Spleen (tissue), 11 donors: ENCODE measurements at regions not wholly inside any gene's neighbourhood (a gene's known extent, or its start where the extent isn't known, plus 50 kb on each side); places are given as distances from the start of the nearest gene placed in this dataset.

ENCODE experiments used
- DNase-seq: peaks from one replicate; pipeline ENCODE4 v3.0.0-alpha.2; 2020
- H3K27ac ChIP-seq, 8 donors: fragments of 200-600 bp; sonication (generic) in 7 of 8; 1 replicate in 4 of 8; 2 replicates in 4 of 8; pipeline versions ENCODE4 v1.5.0 to v1.8.0; 2016 to 2021; ENCODE audit warnings: inconsistent platforms in 4 of 8, mild to moderate bottlenecking in 4 of 8, moderate library complexity in 1 of 8
- H3K27me3 ChIP-seq, 7 donors: fragments of 200-600 bp; sonication (generic) in 6 of 7; replicated peaks in 1 of 7; 1 replicate in 4 of 7; 2 replicates in 3 of 7; pipeline versions ENCODE4 v1.5.0 to v1.8.0; 2016 to 2021; ENCODE audit warnings: inconsistent platforms in 3 of 7, mild to moderate bottlenecking in 1 of 7
- H3K36me3 ChIP-seq, 6 donors: fragments of 200-600 bp; sonication (generic) in 5 of 6; 1 replicate in 4 of 6; 2 replicates in 2 of 6; pipeline versions ENCODE4 v1.5.0 to v1.8.0; 2016 to 2021; ENCODE audit warnings: inconsistent platforms in 2 of 6
- H3K4me1 ChIP-seq, 6 donors: fragments of 200-600 bp; sonication (generic) in 5 of 6; 1 replicate in 3 of 6; 2 replicates in 3 of 6; pipeline versions ENCODE4 v1.5.0 to v1.8.0; 2016 to 2021; ENCODE audit warnings: inconsistent platforms in 3 of 6
- H3K4me3 ChIP-seq, 8 donors: fragments of 200-600 bp; sonication (generic) in 7 of 8; 1 replicate in 4 of 8; 2 replicates in 4 of 8; pipeline versions ENCODE4 v1.5.0 to v1.8.0; 2016 to 2021; ENCODE audit warnings: inconsistent platforms in 4 of 8, mild to moderate bottlenecking in 4 of 8, moderate library complexity in 2 of 8
- H3K9me3 ChIP-seq, 8 donors: fragments of 200-600 bp; sonication (generic) in 7 of 8; 1 replicate in 4 of 8; 2 replicates in 4 of 8; pipeline versions ENCODE4 v1.5.0 to v1.8.0; 2016 to 2021; ENCODE audit warnings: inconsistent platforms in 4 of 8
- POLR2A ChIP-seq, 3 donors: fragments of 450-650 bp; IDR thresholded peaks; one replicate each; pipeline ENCODE4 v1.5.1; 2017; ENCODE audit warnings: antibody characterized with exemption in 3 of 3, mild to moderate bottlenecking in 1 of 3
- POLR2AphosphoS5 ChIP-seq, 3 donors: sonication (generic); formaldehyde crosslinking; IDR thresholded peaks; one replicate each; pipeline ENCODE4 v1.5.1; 2017; ENCODE audit warnings: antibody characterized with exemption in 3 of 3
- WGBS, 5 donors: extraction: QIAGEN DNeasy Blood & Tissue Kit in 3 of 5; methylation state at CpG; one replicate each; pipeline versions ENCODE4 v1.1.5 to v1.1.7; 2013 to 2018; 5-methylcytosine and 5-hydroxymethylcytosine counted together
- intact Hi-C: fragments of 100-400 bp; cut with DNase I; formaldehyde crosslinking; loops from one replicate; pipeline ENCODE4 v1.15.0; 2023; ENCODE audit warnings: low total_unique reads
- TF ChIP-seq, protein P1 (sequence below), 11 experiments: fragments of 200-600 bp in 7 of 11; fragments of 450-650 bp in 4 of 11; sonication (generic) in 4 of 11; IDR thresholded peaks in 8 of 11; conservative IDR thresholded peaks in 3 of 11; 1 replicate in 7 of 11; 2 replicates in 4 of 11; pipeline versions ENCODE4 v1.4.0 to v1.8.0; 2016 to 2021; ENCODE audit warnings: antibody characterized with exemption in 11 of 11, inconsistent platforms in 4 of 11, mild to moderate bottlenecking in 1 of 11
- donor health status: healthy with polysubstance abuse.
- donor health status: DM: no; HTN: no; CAD: no; lungs with moderate emphysema.
- donor health status: DM: no; HTN: no; CAD: no.
- donor health status: Bipolar disorder and iron deficiency.
- donor health status: healthy.
- donor health status: DM: no; HTN: no; CAD: no.
- donor health status: DM: yes; HTN: yes; CAD: no.

DNA sequence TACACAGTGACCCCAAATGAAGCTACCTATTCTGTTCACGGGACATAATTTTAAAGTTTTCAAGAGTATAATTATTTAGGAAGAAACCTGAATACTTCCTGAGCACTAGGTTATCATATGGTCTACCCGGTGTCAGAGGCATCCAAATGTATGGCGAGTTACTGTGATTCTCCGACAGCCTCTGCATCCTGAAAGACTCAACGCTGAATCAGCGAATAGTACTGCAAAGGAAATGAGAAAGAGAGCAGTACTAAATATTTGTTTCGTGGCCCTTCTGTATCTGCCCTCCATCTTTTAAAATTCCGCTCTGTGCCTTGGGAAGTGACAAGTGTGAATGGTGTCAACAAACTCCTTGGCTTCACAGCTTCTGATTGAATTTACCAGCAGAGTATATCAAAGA lies 358.0 kb upstream of the ZEB2 start:
- Histone ChIP-seq H3K9me3 (no peaks in the 10 kb centered on the region), H3K36me3 (no peaks in the 10 kb centered on the region), H3K4me1 (peaks cover 0 to 7% (median 0%) of the 10 kb centered on the region in 6 donors), H3K27me3 (no peaks in the 10 kb centered on the region), H3K27ac (no peak overlapping the region), H3K4me3 (no peak overlapping the region)
- intact Hi-C loops, result no loop called here
- DNase-seq, result no peak
- WGBS, 5 donors, result 88 to 94% (median 92%) methylated on average over 8 of the region's 8 CpGs
- TF ChIP-seq POLR2A (IDR thresholded peaks at IDR 0.05) (no peak), POLR2AphosphoS5 (IDR thresholded peaks at IDR 0.05) (no peak)
- TF ChIP-seq, protein P1, sequence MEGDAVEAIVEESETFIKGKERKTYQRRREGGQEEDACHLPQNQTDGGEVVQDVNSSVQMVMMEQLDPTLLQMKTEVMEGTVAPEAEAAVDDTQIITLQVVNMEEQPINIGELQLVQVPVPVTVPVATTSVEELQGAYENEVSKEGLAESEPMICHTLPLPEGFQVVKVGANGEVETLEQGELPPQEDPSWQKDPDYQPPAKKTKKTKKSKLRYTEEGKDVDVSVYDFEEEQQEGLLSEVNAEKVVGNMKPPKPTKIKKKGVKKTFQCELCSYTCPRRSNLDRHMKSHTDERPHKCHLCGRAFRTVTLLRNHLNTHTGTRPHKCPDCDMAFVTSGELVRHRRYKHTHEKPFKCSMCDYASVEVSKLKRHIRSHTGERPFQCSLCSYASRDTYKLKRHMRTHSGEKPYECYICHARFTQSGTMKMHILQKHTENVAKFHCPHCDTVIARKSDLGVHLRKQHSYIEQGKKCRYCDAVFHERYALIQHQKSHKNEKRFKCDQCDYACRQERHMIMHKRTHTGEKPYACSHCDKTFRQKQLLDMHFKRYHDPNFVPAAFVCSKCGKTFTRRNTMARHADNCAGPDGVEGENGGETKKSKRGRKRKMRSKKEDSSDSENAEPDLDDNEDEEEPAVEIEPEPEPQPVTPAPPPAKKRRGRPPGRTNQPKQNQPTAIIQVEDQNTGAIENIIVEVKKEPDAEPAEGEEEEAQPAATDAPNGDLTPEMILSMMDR (IDR thresholded peaks at IDR 0.05 in 8 of 11, conservative IDR thresholded peaks at IDR 0.05 in 3 of 11), result no peak

DNA sequence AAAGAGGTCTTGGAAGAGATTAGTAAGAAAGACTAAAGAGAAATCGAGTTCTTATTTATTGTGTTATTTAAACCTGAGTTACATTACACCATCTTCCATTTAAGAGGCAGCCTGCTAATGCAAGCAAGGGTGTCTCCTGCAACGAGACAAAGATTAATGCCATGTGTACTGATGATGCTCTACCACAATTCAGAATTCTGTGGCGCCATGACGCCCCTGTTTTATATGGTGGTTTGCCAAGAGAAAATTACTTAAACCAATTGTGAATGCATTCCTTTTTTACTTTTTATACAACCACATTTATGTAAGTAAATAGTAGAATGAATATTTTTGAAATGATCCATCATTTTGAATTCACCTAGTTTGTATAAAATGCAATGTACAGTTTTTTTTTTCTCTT lies 356.1 kb upstream of the ZEB2 start:
- H3K4me3 ChIP-seq, result no peak overlapping the region
- H3K27ac ChIP-seq, result no peak overlapping the region
- intact Hi-C loops, result no loop called here
- 84 to 92% (median 88%) methylated on average over 4 of the region's 4 CpGs for WGBS, 5 donors
- no peaks in the 10 kb centered on the region for H3K27me3 ChIP-seq
- H3K9me3 ChIP-seq, result no peaks in the 10 kb centered on the region
- no peaks in the 10 kb centered on the region for H3K36me3 ChIP-seq
- H3K4me1 ChIP-seq, result peaks cover 0 to 7% (median 0%) of the 10 kb centered on the region in 6 donors
- TF ChIP-seq, protein P1 (IDR thresholded peaks at IDR 0.05 in 8 of 11, conservative IDR thresholded peaks at IDR 0.05 in 3 of 11), result no peak
- TF ChIP-seq POLR2AphosphoS5 (IDR thresholded peaks at IDR 0.05), result no peak
- DNase-seq, result no peak

DNA sequence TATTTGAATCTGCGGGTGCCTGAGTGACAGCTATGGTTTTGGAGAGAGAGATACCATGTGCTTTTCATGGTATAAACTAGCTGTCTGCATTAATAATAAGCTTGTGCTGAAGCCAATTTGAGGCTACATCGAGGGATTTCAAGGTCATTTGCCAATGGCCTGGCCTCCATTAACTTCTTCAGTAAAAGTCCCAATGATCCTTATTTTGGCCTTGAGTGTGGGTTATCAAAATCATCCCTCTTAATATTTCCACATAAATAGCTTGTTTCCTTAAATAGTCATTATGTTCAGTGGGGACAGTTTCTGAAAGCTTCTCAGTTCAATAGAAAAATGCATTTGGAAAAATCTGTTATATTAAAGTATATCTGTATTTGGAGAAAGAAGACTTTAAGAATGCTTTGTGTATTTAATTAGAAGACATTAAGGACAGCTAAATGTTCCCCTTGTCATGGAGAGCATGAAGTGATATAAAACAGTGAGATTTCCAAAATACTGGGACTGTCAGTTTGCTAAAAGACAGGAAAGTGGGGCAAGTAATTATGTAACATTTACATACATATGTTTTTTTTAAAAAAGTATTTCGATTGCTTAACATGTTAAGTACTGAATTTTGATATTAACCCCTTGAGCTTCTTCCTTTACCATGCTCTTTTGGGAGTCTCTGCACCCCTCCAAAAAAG lies 355.5 kb upstream of the ZEB2 start:
- Histone ChIP-seq H3K27ac (no peak overlapping the region), H3K36me3 (no peaks in the 10 kb centered on the region), H3K4me3 (no peak overlapping the region), H3K4me1 (peaks cover 0 to 7% (median 0%) of the 10 kb centered on the region in 6 donors), H3K27me3 (no peaks in the 10 kb centered on the region), H3K9me3 (no peaks in the 10 kb centered on the region)
- DNase-seq, result no peak
- no peak for TF ChIP-seq POLR2A (IDR thresholded peaks at IDR 0.05)
- TF ChIP-seq, protein P1 (IDR thresholded peaks at IDR 0.05 in 8 of 11, conservative IDR thresholded peaks at IDR 0.05 in 3 of 11), result no peak
- no peak for TF ChIP-seq POLR2AphosphoS5 (IDR thresholded peaks at IDR 0.05)
- 59 to 68% (median 66%) methylated on average over 3 of the region's 3 CpGs for WGBS, 5 donors
- intact Hi-C loops, result no loop called here

DNA sequence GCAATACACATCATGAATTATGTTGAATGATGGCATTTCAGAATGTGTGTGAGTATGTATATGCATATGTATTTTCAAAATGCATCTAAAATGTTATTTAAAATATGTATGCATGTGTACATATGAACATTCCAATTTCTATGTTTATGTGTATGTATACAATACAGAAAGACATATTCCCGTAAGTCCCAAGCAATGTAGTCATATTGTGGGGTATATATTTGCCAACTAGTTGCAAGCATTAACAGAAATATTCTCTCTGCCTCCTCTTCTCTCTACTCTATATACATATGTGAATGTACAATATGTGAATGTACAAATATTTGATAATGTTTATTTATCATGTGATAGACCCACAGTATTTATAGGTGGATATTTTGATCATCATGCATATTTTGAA lies 345.8 kb upstream of the ZEB2 start:
- no peak overlapping the region for H3K27ac ChIP-seq
- no peak overlapping the region for H3K4me3 ChIP-seq
- DNase-seq, result no peak
- H3K36me3 ChIP-seq, result no peaks in the 10 kb centered on the region
- H3K9me3 ChIP-seq, result no peaks in the 10 kb centered on the region
- intact Hi-C loops, result no loop called here
- H3K27me3 ChIP-seq, result no peaks in the 10 kb centered on the region
- no peak for TF ChIP-seq POLR2A (IDR thresholded peaks at IDR 0.05)
- no peak for TF ChIP-seq POLR2AphosphoS5 (IDR thresholded peaks at IDR 0.05)
- TF ChIP-seq, protein P1 (IDR thresholded peaks at IDR 0.05 in 8 of 11, conservative IDR thresholded peaks at IDR 0.05 in 3 of 11), result no peak
- WGBS, 5 donors, result 87 to 98% (median 96%) methylated on average over 1 of the region's 1 CpG
- no peaks in the 10 kb centered on the region for H3K4me1 ChIP-seq
